ENCODE measurements at regions not wholly inside any gene's neighbourhood (a gene's known extent, or its start where the extent isn't known, plus 50 kb on each side); places are given as distances from the start of the nearest gene placed in this dataset.

DNA sequence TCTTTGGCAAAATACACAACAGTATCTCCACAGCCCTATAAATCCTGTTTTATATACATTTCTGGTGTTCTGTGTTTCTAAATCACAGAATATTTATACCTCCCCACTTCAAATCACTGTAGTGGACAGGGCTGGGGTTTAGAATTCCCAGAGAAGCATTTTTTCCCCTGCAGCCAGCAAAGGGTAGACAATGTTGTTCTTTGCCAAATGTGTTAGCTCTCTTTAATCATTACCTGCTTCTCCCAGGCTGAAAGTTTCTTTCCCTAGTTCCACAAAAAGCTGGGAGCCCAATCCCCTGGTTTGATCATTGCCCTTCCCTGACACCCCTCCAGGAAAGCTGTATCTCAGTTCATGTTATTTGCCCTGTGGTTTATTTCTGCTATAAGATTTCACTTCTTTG is 520.0 kb upstream of the SPHKAP start:
- DNase-seq: no peak

DNA sequence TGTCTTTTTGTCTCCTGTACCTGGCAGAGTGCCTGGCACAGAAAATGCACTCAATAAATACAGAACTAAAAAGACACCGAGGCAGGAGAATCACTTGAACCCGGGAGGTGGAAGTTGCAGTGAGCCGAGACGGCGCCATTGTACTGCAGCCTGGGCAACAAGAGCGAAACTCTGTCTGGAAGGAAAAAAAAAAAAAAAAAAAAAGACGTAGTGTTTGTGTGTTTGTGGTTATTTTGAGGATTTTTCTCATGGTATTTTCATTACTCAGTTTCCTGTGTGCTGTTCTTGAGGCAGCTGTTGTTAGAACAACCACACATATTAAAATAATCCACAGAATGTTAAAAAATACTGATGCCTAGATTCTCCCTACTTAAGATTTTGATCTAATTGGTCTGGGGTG is 519.2 kb upstream of the SPHKAP start:
- no peak for DNase-seq

DNA sequence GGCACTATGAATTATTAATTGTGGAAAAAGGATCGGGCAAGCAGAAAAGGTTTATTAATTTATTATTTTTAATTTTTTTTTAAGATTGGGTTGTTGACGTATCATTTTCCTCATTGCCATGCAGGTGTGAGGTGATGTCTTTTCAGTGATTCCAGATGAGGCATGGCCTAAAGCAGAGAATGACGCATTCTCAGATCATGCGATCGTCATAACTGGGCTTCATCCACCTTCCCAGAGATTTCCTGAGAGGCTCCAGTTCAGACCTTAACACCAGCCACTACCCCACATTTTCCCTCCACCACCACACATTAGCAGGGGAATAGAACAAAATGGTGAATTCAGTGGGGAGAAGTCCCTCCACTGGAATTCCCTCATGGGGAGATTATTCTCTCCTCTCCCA is 518.4 kb upstream of the SPHKAP start:
- DNase-seq: no peak

DNA sequence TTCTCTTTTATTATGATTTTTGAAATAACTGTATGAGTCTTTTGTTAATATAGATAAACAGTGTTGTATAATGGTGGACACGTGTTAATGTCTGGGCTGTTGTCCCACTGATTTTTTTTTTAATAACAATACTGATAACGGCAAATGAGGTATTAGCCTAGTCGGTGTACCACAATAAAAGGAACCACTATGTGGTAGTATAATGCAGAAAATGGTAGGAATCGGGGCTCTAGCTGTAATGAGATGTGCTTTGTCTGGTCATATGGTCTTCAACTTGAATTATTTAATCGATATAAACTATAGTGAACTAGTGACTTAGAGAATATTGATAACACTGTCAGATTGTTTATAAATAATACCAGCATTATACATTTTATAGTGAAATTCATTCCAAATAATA is 517.9 kb upstream of the SPHKAP start:
- DNase-seq: no peak

DNA sequence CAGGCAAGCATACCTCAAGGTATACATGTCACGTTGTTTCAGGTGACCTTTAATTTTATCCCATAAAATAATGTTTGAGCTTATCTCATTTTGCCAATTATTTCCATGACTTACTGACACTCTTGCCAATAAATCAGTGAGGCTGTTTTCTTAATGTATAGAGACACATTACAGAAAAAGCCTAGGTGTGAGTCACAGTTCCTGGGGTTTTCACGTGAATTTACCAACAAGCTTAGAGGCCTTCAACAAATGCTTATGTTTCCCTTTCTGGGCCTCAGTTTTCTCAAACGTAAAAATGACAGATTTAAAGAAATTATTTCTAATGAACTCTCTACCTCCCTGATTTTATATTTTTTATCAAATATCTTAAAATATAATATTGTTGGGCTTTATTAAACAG is 517.5 kb upstream of the SPHKAP start:
- no peak for DNase-seq

DNA sequence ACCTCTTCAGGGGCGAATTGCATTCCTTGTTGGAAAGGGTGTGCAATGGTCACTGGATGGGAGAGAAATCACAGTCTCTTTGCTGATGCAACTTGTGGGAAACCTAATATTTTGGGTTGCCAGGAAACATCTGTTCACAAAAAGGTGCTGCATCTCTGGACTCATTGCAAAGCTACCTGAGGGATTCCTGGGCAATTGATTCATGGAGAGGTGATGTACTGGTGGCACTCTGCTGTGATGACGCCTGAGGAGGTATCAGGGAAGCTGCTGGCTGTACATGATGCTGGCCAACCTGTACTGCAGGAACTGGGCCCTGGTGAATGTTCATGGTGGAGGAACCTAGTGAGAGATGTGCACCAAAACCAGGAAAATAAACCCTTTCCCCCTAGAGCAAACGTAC is 516.0 kb upstream of the SPHKAP start:
- DNase-seq: no peak

DNA sequence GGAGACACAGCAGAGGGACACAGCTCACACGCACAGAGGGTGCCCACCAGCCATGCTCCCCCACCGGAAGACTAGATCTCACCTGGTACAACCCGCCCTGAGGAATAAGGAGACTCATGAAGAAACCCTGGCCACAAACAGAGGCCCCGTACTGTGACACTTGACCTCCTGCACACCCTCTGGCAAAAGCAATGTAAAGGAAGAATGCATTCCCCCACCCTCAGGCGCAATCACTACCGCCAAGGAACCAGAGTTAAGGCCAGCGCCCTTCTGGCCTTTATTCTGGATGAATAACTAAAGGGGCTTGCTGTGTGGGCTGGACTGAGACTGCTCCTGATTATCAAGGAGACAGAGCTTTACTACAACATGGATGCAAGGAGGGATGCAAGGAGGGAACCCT is 509.2 kb upstream of the SPHKAP start:
- no peak for DNase-seq

DNA sequence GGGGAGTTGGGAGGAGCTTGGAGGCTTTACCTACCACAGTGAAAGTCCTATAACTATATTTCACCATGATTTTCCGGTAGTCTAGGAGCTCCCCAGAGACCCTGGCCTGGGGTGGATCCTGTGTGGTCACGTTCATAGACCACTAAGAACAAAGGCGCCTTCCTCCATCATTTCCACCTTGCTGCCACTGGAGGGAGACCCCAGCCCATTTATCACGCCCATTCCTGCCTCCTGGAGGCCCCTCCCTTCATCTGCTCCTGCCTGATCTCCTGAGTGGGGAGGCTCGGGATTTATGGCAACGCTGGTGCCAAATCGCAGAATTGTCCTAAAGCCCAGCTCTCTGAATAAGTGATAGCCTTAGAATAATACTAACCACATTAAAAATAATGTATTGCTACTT is 507.6 kb upstream of the SPHKAP start:
- DNase-seq: peak; percentile 4

DNA sequence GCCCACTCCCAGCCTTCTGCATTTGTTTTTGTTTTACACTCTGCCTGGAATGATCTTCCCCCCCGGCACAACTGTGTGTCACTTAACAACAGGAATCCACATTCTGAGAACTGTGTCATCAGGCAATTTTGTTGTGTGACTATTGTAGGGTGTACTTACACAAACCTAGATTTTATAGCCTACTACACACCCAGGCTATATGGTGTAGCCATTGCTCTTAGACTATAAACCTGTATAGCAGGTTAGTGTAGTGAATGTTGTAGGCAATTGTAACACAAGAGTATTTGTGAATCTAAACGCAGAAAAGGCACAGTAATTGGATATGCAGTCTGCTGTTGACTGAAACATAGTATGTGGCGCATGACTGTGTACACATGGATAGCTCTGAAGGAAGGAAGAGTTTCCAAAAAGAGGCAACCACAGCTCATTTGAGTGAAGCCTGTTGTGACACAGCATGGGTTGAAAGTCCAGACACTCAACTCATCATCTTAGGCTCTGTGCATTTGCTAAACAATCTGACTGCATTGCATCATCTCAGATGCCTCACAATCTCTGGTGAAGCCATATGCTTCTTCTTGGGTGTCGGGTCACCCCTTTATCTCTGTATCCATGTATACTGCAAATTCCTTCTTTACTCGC is 506.6 kb upstream of the SPHKAP start:
- DNase-seq: no peak

DNA sequence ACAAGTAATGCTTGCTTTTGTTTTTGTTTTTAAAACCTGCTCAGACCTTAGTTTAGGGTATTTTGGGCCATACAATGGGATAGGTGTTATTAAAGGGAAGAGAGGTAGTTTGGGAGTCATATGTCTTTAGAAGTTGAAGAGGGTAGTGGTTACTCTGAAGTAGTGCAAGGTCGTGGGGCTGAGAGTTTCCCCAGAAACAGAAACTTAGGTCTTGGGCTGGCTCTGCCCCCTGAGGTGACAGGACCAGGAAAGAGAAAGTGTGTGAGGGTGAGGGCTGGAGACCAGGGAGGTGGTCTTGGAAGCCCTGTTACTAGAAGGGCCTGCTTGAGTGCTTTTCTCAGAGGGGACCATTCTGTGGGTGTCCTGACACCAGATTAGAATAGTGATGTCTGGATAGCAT is 500.5 kb upstream of the SPHKAP start:
- DNase-seq: no peak

DNA sequence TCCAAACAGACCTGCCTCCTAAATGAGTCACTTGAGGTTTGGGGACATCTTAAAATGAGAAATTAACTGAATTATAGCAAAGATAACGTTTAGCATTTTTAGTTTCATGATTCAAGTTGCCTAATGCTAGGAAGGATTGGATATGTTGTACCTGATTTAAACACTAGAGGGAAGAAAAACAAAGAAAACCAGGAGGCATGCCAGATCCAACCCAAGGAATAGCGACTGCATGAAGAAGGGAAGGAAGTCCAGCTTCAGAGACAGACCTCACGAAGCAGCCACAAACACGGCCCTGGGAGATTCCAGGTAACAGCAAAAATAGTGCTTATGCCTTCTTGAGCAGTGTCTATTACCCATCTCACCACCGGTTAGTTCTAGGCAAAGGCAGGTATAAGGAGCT is 499.9 kb upstream of the SPHKAP start:
- DNase-seq: no peak

DNA sequence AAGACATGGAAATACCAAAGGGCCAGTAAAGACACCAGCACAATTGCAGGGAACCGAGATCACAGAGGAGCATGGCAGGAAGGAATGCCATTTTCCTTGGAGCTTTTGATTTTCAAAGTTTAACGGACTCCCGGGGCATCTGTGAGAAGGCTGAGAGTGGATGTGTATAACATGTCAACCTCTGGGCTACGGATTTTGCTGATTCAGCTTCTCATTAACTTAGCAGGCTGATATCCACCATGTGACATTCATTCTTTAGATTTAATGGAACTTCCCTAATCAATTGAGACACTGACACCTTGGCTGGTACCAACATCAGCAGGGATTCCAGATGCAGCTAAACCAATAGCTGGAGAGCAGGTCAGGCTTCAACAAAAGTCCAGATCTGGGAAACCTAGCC is 496.6 kb upstream of the SPHKAP start:
- no peak for DNase-seq

DNA sequence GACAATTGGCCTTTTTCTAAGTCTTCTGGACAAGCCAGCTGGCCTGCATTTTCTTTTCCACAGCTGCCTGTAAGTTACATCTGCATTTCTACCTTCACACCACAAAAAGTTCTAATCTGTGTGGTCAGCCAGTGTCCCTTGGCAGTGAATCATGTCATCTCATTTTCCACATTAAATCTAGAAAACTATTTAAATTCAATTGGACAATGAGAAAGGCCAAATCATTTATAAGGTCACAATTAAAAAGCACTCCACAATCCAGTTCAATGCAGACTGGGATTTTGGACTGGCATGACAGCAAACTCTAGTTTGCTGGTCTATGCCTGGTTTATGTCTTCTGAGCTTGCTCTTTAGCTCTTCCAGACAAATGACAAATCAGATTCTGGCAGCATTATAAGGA is 494.2 kb upstream of the SPHKAP start:
- DNase-seq: no peak

DNA sequence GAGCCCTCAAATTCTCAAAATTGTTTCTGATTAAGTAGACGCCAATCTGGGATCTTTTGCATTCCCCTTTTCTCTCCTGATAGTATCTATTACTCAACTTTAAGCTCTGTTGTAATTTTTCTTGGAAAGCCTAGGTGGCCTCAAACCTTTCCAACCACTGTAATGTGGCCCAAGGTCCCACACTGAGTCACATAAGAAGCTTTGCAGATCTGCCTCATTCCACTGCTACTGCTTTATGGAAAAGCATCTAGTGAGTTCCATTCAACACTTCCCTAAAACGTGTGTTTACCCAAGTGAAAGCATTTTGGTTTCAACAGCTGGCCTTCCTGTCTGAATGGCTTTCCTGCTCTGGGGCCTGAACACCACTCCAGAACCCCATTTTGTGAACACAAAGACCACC is 493.6 kb upstream of the SPHKAP start:
- no peak for DNase-seq

DNA sequence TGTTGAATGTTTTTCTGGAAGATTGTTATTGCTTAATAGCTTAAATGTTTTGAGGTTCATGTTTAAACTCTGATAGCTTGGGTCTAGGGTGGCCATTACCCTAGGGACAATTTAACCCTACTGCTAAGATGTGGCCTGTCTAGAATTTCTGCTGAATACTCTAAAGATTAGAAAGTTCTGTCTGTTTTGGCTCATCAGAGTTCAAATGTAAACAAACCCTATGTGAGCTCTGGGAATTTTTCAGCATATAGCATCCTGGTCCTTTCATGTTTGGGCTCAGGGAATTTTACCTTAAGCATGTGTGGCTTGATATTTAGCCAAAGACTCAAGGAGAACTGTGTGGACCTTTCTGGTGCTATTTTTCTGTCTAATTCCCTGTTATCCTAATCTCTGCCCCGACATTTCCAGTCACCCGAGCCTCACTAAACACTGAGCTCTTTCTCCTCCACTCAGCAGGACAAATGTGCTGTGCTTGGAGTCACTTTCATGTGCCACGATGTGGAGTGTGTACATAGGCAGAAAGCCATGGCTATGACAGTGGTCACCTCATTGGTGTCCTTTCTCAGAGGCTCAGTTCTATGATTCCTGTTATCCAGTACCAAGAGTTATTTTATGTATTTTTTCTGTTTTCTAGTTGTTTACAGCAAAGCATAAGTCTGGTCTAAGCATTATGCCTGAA is 492.5 kb upstream of the SPHKAP start:
- DNase-seq: no peak

DNA sequence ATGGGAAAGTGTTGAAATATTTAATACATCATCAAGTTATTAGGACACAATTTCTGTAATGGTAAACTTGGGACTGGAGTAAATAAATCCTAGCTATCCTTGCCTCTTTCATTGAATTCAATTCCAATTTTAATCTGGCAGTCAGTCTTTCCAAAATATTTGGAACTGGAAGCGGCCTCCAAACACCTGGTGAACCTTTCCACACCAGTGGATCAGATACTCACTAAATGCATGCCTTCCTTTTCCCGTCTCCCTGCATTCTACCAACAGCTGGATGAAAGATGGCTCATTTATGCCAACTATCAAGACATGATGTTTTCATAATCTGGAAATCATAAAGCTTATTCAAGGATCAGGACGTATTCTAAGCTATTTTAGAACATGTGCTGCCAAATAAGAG is 488.2 kb upstream of the SPHKAP start:
- DNase-seq: no peak

DNA sequence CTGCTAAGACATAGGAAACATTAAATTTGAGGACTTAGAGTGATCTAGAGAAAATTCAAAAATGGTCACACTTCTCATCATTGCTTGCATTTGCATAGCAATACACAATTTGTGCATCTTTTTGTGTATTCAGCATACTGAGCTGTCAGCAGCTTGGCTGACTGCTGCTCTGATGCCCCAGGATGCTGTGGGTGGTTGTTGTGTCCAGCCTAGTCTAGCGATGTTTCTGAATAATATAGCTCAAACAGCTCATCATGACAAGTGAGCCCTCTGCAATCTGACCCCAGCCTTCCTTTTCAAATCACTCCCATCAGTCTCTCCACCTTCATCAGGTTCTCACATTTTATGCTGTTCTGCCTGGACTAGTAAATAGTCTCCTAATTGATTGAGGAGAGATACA is 483.7 kb upstream of the SPHKAP start:
- DNase-seq: no peak

DNA sequence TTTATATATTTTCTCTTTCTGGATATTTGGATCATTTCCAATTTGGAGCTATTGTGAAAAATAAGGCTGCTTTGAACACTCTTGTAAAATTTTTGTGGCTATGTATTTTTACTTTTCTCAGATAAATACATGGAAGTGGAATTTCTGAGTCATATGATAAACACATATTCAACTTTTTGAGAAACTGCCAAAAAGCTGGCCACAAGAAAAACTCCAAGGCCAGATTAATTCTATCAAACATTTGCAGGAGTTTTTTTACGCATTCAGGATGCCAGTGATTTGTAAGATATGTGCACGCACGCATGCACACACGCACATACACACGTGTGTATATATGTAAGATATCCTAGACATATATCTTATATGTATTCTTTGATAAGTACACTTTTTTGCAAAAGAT is 477.5 kb upstream of the SPHKAP start:
- no peak for DNase-seq

DNA sequence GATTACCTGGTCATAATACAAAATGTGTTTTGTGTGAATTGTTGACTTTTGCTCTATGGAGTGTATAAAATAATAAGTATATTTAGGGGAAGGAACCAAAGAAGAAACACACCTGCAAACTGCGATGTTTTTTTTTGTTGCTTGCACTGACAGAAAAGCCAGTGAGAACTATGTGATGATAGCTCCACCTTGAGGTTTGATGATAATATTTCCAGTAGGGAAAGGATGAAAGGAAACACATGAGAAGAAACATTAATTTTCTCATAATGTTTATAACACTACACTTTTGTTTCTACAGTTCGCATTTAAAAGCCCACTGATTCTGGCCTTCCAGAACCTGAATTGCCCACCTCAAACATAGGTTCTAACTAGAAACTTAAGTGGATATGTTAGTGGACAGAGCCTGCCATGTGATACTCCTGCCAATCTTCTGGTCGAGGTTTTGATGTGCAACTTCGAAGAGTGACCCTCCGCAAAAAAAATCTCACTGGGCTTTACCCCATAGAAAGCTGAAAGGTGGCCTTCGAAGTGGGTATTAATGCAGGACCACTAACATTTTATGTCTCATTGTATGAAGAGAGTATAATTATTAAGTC is 476.4 kb upstream of the SPHKAP start:
- peak; percentile 20 for DNase-seq

DNA sequence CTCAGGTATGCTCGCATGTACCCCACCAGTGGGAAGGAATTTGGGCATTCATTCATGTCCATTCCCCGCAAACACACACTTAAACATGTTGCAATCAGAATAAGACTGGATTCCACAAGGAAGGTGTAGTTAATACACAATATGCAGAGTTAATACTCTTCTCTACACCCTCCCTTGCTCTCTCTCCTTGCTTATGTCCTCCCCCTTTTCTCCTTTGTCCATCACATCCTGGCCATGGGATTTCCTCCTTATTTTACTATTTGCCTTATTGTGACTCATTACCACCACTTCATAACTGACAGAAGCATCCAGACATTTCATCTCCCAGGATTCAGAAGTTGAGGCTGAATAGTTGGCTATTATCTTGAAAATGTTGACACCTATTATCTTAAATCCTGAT is 473.8 kb upstream of the SPHKAP start:
- no peak for DNase-seq

DNA sequence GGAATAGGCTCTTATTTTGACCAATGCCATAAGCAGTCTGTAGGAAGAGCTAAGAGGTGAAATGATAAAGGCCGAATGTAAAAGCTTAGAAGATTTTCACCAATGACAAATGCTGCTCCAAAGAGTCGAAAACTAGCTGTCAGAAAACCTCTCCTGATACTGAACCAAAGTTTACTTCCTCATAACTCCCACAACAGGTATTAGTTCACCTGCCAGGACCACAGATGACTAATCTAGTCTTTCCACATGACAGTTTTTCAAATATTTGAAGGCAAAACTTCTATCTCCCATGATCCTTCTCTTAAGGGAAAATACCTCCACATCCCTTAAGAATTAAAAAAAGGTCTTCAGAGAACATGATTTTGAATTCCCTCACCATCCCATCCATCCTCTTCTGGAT is 473.2 kb upstream of the SPHKAP start:
- DNase-seq: no peak

DNA sequence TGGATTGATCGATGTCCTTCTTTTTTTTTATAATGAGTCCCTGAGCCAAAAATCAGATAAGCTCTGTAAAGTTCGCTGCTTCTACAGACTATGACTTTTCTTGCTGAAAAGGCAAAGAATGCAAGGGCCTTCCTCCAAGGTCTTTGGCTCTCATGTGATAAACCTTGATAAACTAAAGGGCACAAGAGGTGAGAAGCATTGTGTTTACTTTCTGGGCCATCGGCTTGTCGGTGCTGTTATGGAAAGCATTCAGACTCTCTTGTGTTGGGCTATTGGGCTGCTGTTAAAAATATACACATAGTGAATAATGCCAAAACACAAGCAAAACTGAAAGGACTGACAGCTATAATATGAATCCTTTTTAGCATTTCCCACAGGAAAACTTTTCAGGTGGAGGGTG is 472.4 kb upstream of the SPHKAP start:
- no peak for DNase-seq

DNA sequence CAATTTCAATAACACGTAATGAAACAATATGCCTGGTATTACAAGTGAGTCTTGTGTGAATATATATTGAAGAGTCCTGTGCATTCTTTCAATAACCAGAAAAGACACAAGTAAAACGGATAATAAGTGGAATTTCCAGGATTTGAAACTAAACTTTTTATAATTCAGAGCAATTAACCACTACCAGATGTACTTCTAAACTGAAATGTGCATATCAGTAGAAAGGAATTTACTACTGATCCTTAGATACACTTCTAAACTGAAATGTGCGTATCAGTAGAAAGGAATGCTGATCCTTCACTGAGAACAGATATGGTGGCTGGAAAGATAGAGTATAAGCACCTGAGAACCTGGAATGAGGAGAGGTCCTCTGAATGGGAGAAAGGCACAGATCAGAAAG is 470.9 kb upstream of the SPHKAP start:
- no peak for DNase-seq

DNA sequence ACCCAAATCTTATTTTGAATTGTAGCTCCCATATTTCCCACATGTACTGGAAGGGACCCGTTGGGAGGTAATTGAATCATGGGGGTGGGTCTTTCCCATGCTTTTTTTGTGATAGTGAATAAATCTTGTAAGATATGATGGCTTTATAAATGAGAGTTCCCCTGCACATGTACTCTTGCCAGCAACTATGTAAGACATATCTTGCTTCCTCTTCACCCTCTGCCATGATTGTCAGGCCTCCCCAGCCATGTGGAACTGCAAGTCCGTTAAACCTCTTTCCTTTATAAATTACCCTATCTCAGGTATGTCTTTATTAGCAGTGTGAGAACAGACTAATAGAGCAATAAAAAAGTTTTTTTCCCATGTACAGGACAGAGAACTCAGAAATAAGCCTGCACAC is 468.4 kb upstream of the SPHKAP start:
- no peak for DNase-seq

DNA sequence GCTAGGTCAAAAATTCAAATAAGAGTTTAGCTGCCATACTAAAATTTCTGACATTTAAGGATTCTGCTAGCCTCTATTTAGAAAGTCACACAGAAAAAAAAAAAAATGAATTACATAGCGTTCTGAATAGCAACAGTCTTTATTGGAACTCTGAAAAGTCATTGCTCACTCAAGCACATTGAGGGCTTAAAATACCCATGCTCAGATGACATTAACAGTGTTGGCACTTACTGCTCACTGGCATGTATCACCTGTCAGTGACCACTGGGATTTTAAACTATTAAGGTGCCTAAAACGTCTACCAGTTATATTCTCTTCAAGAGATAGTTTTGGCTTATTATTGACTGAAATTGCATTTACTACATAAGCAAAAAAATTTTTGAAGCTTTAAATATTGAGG is 468.0 kb upstream of the SPHKAP start:
- DNase-seq: no peak
